ENCODE measurements at regions not wholly inside any gene's neighbourhood (a gene's known extent, or its start where the extent isn't known, plus 50 kb on each side); places are given as distances from the start of the nearest gene placed in this dataset.

- no peak for DNase-seq (ENCODE audit: low read depth in 3 of 3, low spot score in 2 of 3)
These were observed 226.8 kb upstream of the LNX1 start for GRCh38 chr4:53818104-53818503.

GRCh38 chr4:53816561-53816960 is 225.3 kb upstream of the LNX1 start:
- no peak for DNase-seq (ENCODE audit: low read depth in 3 of 3, low spot score in 2 of 3)

- DNase-seq (ENCODE audit: low read depth in 3 of 3, low spot score in 2 of 3): no peak
These were observed 224.0 kb upstream of the LNX1 start for GRCh38 chr4:53815281-53815680.

- DNase-seq (ENCODE audit: low read depth in 3 of 3, low spot score in 2 of 3): no peak
These were observed 222.7 kb upstream of the LNX1 start for GRCh38 chr4:53813998-53814397.

GRCh38 chr4:53810643-53811042 is 219.4 kb upstream of the LNX1 start:
- DNase-seq (ENCODE audit: low read depth in 3 of 3, low spot score in 2 of 3): no peak

- no peak for DNase-seq (ENCODE audit: low read depth in 3 of 3, low spot score in 2 of 3)
These were observed 218.5 kb upstream of the LNX1 start for GRCh38 chr4:53809816-53810215.

GRCh38 chr4:53805291-53805690 is 214.0 kb upstream of the LNX1 start:
- DNase-seq (ENCODE audit: low read depth in 3 of 3, low spot score in 2 of 3): no peak

- no peak for DNase-seq (ENCODE audit: low read depth in 3 of 3, low spot score in 2 of 3)
These were observed 213.4 kb upstream of the LNX1 start for GRCh38 chr4:53804719-53805118.

GRCh38 chr4:53802500-53802899 is 211.2 kb upstream of the LNX1 start:
- no peak for DNase-seq (ENCODE audit: low read depth in 3 of 3, low spot score in 2 of 3)

GRCh38 chr4:53801373-53801772 is 210.1 kb upstream of the LNX1 start:
- DNase-seq (ENCODE audit: low read depth in 3 of 3, low spot score in 2 of 3): no peak

- no peak for DNase-seq (ENCODE audit: low read depth in 3 of 3, low spot score in 2 of 3)
These were observed 209.5 kb upstream of the LNX1 start for GRCh38 chr4:53800741-53801140.

- no peak for DNase-seq (ENCODE audit: low read depth in 3 of 3, low spot score in 2 of 3)
These were observed 201.8 kb upstream of the LNX1 start for GRCh38 chr4:53793096-53793495.

GRCh38 chr4:53790286-53790685 is 199.0 kb upstream of the LNX1 start:
- DNase-seq (ENCODE audit: low read depth in 3 of 3, low spot score in 2 of 3): no peak

- no peak for DNase-seq (ENCODE audit: low read depth in 3 of 3, low spot score in 2 of 3)
These were observed 197.3 kb upstream of the LNX1 start for GRCh38 chr4:53788621-53789020.

GRCh38 chr4:53788011-53788410 is 196.7 kb upstream of the LNX1 start:
- DNase-seq (ENCODE audit: low read depth in 3 of 3, low spot score in 2 of 3): no peak

GRCh38 chr4:53786632-53787031 is 195.3 kb upstream of the LNX1 start:
- DNase-seq (ENCODE audit: low read depth in 3 of 3, low spot score in 2 of 3): no peak

GRCh38 chr4:53785996-53786395 is 194.7 kb upstream of the LNX1 start:
- no peak for DNase-seq (ENCODE audit: low read depth in 3 of 3, low spot score in 2 of 3)

- DNase-seq (ENCODE audit: low read depth in 3 of 3, low spot score in 2 of 3): no peak
These were observed 192.8 kb upstream of the LNX1 start for GRCh38 chr4:53784112-53784511.

GRCh38 chr4:53783208-53783859 is 192.0 kb upstream of the LNX1 start:
- DNase-seq (ENCODE audit: low read depth in 3 of 3, low spot score in 2 of 3): no peak

GRCh38 chr4:53782458-53782845 is 191.2 kb upstream of the LNX1 start:
- DNase-seq (ENCODE audit: low read depth in 3 of 3, low spot score in 2 of 3): no peak

GRCh38 chr4:53781629-53782457 is 190.6 kb upstream of the LNX1 start:
- no peak for DNase-seq (ENCODE audit: low read depth in 3 of 3, low spot score in 2 of 3)

- DNase-seq (ENCODE audit: low read depth in 3 of 3, low spot score in 2 of 3): no peak
These were observed 189.6 kb upstream of the LNX1 start for GRCh38 chr4:53780736-53781400.

Data from right renal cortex interstitium (tissue), 3 donors.